HEK293 (cell line): ENCODE measurements at regions not wholly inside any gene's neighbourhood (a gene's known extent, or its start where the extent isn't known, plus 50 kb on each side); places are given as distances from the start of the nearest gene placed in this dataset.

Source experiments
- FEZF1 ChIP-seq: fragments of 450-650 bp; formaldehyde crosslinking; IDR thresholded peaks from 2 replicates; pipeline ENCODE4 v1.5.1; 2016; ENCODE audit warnings: missing biosample characterization, missing genetic modification characterization
- GLI2 ChIP-seq: fragments of 450-650 bp; formaldehyde crosslinking; IDR thresholded peaks from 2 replicates; pipeline ENCODE4; 2017; ENCODE audit warnings: missing biosample characterization, missing genetic modification characterization, low read depth, borderline replicate concordance
- KLF9 ChIP-seq: fragments of 450-650 bp; formaldehyde crosslinking; IDR thresholded peaks from 2 replicates; pipeline ENCODE4 v1.5.1; 2016; ENCODE audit warnings: missing biosample characterization, missing genetic modification characterization, low read depth
- ZFP41 ChIP-seq: fragments of 450-650 bp; formaldehyde crosslinking; IDR thresholded peaks from 2 replicates; pipeline ENCODE4 v1.5.1; 2016; ENCODE audit warnings: missing biosample characterization, missing genetic modification characterization, borderline replicate concordance
- ZNF175 ChIP-seq: fragments of 450-650 bp; formaldehyde crosslinking; IDR thresholded peaks from 2 replicates; pipeline ENCODE4 v1.5.1; 2016; ENCODE audit warnings: missing biosample characterization, missing genetic modification characterization
- ZNF830 ChIP-seq: fragments of 450-650 bp; IDR thresholded peaks from 2 replicates; pipeline ENCODE4 v1.5.0; 2018; ENCODE audit warnings: missing biosample characterization, missing genetic modification characterization, low read depth, mild to moderate bottlenecking, moderate library complexity
- TF ChIP-seq, protein P1 (sequence below): fragments of 450-650 bp; formaldehyde crosslinking; IDR thresholded peaks from 2 replicates; pipeline ENCODE4 v1.5.1; 2016; ENCODE audit warnings: missing biosample characterization, missing genetic modification characterization
- TF ChIP-seq, protein P2 (sequence below): fragments of 450-650 bp; formaldehyde crosslinking; IDR thresholded peaks from 2 replicates; pipeline ENCODE4 v1.5.1; 2017; ENCODE audit warnings: missing biosample characterization, missing genetic modification characterization
- TF ChIP-seq, protein P3 (sequence below): fragments of 450-650 bp; formaldehyde crosslinking; IDR thresholded peaks from 2 replicates; pipeline ENCODE4 v1.5.1; 2016; ENCODE audit warnings: missing biosample characterization, missing genetic modification characterization
- TF ChIP-seq, protein P4 (sequence below): fragments of 450-650 bp; formaldehyde crosslinking; IDR thresholded peaks from 2 replicates; pipeline ENCODE4 v1.5.1; 2016; ENCODE audit warnings: missing biosample characterization, missing genetic modification characterization, borderline replicate concordance

DNA sequence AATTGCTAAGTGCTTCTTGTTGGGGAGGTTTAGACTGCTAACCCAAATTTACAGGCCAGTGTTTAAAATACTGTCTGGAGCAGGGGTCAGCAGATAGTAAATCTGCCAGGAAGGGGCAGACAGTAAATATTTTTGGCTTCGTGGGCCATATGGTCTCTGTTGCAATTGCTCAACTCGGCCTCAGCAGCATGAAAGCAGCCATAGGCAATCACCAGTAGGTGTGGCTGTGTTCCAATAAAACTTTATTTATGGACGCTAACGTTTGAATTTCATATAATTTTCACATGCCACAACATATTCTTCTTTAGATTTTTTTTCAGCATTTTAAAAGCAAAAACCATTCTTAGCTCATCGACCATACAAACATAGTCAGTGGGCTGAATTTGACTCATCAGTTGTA is 172.7 kb downstream of the BRINP2 start:
- TF ChIP-seq, protein P1, sequence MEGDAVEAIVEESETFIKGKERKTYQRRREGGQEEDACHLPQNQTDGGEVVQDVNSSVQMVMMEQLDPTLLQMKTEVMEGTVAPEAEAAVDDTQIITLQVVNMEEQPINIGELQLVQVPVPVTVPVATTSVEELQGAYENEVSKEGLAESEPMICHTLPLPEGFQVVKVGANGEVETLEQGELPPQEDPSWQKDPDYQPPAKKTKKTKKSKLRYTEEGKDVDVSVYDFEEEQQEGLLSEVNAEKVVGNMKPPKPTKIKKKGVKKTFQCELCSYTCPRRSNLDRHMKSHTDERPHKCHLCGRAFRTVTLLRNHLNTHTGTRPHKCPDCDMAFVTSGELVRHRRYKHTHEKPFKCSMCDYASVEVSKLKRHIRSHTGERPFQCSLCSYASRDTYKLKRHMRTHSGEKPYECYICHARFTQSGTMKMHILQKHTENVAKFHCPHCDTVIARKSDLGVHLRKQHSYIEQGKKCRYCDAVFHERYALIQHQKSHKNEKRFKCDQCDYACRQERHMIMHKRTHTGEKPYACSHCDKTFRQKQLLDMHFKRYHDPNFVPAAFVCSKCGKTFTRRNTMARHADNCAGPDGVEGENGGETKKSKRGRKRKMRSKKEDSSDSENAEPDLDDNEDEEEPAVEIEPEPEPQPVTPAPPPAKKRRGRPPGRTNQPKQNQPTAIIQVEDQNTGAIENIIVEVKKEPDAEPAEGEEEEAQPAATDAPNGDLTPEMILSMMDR = 0 out of 2 replicates have a peak, but pooled peaks have one; percentile 31
- TF ChIP-seq ZFP41 (tag by site-specific recombination) (no peak), GLI2 (tag by site-specific recombination) (no peak), ZNF175 (no peak), FEZF1 (tag by site-specific recombination) (peak; percentile 66), ZNF830 (tag by site-specific recombination) (no peak), KLF9 (tag by site-specific recombination) (no peak)
- TF ChIP-seq, protein P2, sequence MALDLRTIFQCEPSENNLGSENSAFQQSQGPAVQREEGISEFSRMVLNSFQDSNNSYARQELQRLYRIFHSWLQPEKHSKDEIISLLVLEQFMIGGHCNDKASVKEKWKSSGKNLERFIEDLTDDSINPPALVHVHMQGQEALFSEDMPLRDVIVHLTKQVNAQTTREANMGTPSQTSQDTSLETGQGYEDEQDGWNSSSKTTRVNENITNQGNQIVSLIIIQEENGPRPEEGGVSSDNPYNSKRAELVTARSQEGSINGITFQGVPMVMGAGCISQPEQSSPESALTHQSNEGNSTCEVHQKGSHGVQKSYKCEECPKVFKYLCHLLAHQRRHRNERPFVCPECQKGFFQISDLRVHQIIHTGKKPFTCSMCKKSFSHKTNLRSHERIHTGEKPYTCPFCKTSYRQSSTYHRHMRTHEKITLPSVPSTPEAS (tag by site-specific recombination) = no peak
- TF ChIP-seq, protein P3, sequence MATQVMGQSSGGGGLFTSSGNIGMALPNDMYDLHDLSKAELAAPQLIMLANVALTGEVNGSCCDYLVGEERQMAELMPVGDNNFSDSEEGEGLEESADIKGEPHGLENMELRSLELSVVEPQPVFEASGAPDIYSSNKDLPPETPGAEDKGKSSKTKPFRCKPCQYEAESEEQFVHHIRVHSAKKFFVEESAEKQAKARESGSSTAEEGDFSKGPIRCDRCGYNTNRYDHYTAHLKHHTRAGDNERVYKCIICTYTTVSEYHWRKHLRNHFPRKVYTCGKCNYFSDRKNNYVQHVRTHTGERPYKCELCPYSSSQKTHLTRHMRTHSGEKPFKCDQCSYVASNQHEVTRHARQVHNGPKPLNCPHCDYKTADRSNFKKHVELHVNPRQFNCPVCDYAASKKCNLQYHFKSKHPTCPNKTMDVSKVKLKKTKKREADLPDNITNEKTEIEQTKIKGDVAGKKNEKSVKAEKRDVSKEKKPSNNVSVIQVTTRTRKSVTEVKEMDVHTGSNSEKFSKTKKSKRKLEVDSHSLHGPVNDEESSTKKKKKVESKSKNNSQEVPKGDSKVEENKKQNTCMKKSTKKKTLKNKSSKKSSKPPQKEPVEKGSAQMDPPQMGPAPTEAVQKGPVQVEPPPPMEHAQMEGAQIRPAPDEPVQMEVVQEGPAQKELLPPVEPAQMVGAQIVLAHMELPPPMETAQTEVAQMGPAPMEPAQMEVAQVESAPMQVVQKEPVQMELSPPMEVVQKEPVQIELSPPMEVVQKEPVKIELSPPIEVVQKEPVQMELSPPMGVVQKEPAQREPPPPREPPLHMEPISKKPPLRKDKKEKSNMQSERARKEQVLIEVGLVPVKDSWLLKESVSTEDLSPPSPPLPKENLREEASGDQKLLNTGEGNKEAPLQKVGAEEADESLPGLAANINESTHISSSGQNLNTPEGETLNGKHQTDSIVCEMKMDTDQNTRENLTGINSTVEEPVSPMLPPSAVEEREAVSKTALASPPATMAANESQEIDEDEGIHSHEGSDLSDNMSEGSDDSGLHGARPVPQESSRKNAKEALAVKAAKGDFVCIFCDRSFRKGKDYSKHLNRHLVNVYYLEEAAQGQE = no peak
- TF ChIP-seq, protein P4, sequence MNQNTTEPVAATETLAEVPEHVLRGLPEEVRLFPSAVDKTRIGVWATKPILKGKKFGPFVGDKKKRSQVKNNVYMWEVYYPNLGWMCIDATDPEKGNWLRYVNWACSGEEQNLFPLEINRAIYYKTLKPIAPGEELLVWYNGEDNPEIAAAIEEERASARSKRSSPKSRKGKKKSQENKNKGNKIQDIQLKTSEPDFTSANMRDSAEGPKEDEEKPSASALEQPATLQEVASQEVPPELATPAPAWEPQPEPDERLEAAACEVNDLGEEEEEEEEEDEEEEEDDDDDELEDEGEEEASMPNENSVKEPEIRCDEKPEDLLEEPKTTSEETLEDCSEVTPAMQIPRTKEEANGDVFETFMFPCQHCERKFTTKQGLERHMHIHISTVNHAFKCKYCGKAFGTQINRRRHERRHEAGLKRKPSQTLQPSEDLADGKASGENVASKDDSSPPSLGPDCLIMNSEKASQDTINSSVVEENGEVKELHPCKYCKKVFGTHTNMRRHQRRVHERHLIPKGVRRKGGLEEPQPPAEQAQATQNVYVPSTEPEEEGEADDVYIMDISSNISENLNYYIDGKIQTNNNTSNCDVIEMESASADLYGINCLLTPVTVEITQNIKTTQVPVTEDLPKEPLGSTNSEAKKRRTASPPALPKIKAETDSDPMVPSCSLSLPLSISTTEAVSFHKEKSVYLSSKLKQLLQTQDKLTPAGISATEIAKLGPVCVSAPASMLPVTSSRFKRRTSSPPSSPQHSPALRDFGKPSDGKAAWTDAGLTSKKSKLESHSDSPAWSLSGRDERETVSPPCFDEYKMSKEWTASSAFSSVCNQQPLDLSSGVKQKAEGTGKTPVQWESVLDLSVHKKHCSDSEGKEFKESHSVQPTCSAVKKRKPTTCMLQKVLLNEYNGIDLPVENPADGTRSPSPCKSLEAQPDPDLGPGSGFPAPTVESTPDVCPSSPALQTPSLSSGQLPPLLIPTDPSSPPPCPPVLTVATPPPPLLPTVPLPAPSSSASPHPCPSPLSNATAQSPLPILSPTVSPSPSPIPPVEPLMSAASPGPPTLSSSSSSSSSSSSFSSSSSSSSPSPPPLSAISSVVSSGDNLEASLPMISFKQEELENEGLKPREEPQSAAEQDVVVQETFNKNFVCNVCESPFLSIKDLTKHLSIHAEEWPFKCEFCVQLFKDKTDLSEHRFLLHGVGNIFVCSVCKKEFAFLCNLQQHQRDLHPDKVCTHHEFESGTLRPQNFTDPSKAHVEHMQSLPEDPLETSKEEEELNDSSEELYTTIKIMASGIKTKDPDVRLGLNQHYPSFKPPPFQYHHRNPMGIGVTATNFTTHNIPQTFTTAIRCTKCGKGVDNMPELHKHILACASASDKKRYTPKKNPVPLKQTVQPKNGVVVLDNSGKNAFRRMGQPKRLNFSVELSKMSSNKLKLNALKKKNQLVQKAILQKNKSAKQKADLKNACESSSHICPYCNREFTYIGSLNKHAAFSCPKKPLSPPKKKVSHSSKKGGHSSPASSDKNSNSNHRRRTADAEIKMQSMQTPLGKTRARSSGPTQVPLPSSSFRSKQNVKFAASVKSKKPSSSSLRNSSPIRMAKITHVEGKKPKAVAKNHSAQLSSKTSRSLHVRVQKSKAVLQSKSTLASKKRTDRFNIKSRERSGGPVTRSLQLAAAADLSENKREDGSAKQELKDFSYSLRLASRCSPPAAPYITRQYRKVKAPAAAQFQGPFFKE (tag by site-specific recombination) = no peak
